ENCODE measurements at regions not wholly inside any gene's neighbourhood (a gene's known extent, or its start where the extent isn't known, plus 50 kb on each side); places are given as distances from the start of the nearest gene placed in this dataset.

GRCh38 chr9:26296910-26297572 is 595.6 kb downstream of the CAAP1 start:
- Histone ChIP-seq H3K4me3 (ENCODE audit: low read length in 2 of 2) (no peak overlapping the region), H3K27me3 (ENCODE audit: control insufficient read depth in 1 of 2, insufficient read depth in 2 of 2, low read length in 1 of 2) (no peaks in the 10 kb centered on the region), H3K36me3 (ENCODE audit: control insufficient read depth in 1 of 2, insufficient read depth in 2 of 2, low read length in 1 of 2) (no peaks in the 10 kb centered on the region), H3K9me3 (ENCODE audit: control insufficient read depth, low read length) (no peaks in the 10 kb centered on the region), H3K27ac (ENCODE audit: low read depth in 1 of 2, low read length in 2 of 2) (no peak overlapping the region), H3K4me1 (ENCODE audit: control insufficient read depth in 1 of 2, insufficient read depth in 2 of 2, low read length in 2 of 2) (no peaks in the 10 kb centered on the region)
- DNase-seq (no peak), ATAC-seq (ENCODE audit: low FRiP score) (no peak)
- WGBS, 2 donors = 88 to 90% methylated on average over 5 of the region's 5 CpGs
- intact Hi-C loops (cut with DNase I) = no loop called here

- no peaks in the 10 kb centered on the region for H3K36me3 ChIP-seq (ENCODE audit: control insufficient read depth in 1 of 2, insufficient read depth in 2 of 2, low read length in 1 of 2)
- no peaks in the 10 kb centered on the region for H3K4me1 ChIP-seq (ENCODE audit: control insufficient read depth in 1 of 2, insufficient read depth in 2 of 2, low read length in 2 of 2)
- H3K9me3 ChIP-seq (ENCODE audit: control insufficient read depth, low read length) = no peaks in the 10 kb centered on the region
- intact Hi-C loops (cut with DNase I) = no loop called here
- DNase-seq (no peak), ATAC-seq (ENCODE audit: low FRiP score) (no peak)
- no peaks in the 10 kb centered on the region for H3K27me3 ChIP-seq (ENCODE audit: control insufficient read depth in 1 of 2, insufficient read depth in 2 of 2, low read length in 1 of 2)
- 29 to 30% methylated on average over 3 of the region's 3 CpGs for WGBS, 2 donors
- H3K4me3 ChIP-seq (ENCODE audit: low read length in 2 of 2) = no peak overlapping the region
- no peak overlapping the region for H3K27ac ChIP-seq (ENCODE audit: low read depth in 1 of 2, low read length in 2 of 2)
Observed at GRCh38 chr9:26292943-26293342, 599.7 kb downstream of the CAAP1 start.

DNA sequence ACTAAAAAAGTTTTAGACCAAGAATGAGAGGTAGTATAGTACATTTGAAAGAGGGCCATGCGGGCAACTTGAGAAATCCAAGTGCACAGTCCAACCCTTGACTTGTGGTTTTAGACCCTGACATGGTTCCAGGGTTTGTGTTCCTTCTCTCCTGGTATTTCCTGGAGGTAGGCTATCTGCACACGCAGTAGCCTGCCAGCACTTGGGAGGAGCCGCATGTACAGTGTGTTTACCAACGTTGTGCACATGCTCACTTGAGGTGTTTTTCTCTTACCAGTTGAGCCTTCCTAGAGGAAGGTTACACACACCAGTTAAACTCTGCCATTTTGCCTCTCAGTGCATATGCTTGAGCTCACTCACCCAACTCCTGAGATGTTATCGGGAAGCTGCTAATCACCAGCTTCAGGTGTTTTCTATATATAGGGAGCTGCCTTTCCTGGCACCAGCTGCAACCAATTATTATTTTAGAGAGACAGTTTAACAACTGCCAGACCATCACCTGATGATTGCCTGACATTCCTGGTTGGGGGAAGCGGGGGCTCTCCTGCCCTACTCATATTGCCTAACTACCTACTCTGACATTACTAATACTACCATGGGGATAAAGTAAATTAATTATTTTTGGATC is 593.4 kb upstream of the TUSC1 start:
- Histone ChIP-seq H3K9me3 (ENCODE audit: control insufficient read depth, low read length) (peaks cover 2% of the 10 kb centered on the region), H3K4me1 (ENCODE audit: control insufficient read depth in 1 of 2, insufficient read depth in 2 of 2, low read length in 2 of 2) (no peaks in the 10 kb centered on the region), H3K27ac (ENCODE audit: low read depth in 1 of 2, low read length in 2 of 2) (no peak overlapping the region), H3K36me3 (ENCODE audit: control insufficient read depth in 1 of 2, insufficient read depth in 2 of 2, low read length in 1 of 2) (no peaks in the 10 kb centered on the region), H3K27me3 (ENCODE audit: control insufficient read depth in 1 of 2, insufficient read depth in 2 of 2, low read length in 1 of 2) (no peaks in the 10 kb centered on the region), H3K4me3 (ENCODE audit: low read length in 2 of 2) (no peak overlapping the region)
- DNase-seq (no peak), ATAC-seq (ENCODE audit: low FRiP score) (no peak)
- 47 to 64% methylated on average over 6 of the region's 6 CpGs for WGBS, 2 donors
- intact Hi-C loops (cut with DNase I) = no loop called here

GRCh38 chr9:26266146-26266793 is 588.0 kb upstream of the TUSC1 start:
- DNase-seq (no peak), ATAC-seq (ENCODE audit: low FRiP score) (no peak)
- H3K4me3 ChIP-seq (ENCODE audit: low read length in 2 of 2) = no peak overlapping the region
- no peaks in the 10 kb centered on the region for H3K27me3 ChIP-seq (ENCODE audit: control insufficient read depth in 1 of 2, insufficient read depth in 2 of 2, low read length in 1 of 2)
- no peaks in the 10 kb centered on the region for H3K36me3 ChIP-seq (ENCODE audit: control insufficient read depth in 1 of 2, insufficient read depth in 2 of 2, low read length in 1 of 2)
- H3K9me3 ChIP-seq (ENCODE audit: control insufficient read depth, low read length) = no peaks in the 10 kb centered on the region
- 69 to 75% methylated on average over 2 of the region's 2 CpGs for WGBS, 2 donors
- intact Hi-C loops (cut with DNase I) = loop anchor here in 1 of 2 donors (10.0 kb wide), 1 partner anchor 49 kb away; no protein-coding TSS in a partner anchor
- no peaks in the 10 kb centered on the region for H3K4me1 ChIP-seq (ENCODE audit: control insufficient read depth in 1 of 2, insufficient read depth in 2 of 2, low read length in 2 of 2)
- no peak overlapping the region for H3K27ac ChIP-seq (ENCODE audit: low read depth in 1 of 2, low read length in 2 of 2)

GRCh38 chr9:26264709-26265601 is 586.7 kb upstream of the TUSC1 start:
- H3K27ac ChIP-seq (ENCODE audit: low read depth in 1 of 2, low read length in 2 of 2) = no peak overlapping the region
- H3K36me3 ChIP-seq (ENCODE audit: control insufficient read depth in 1 of 2, insufficient read depth in 2 of 2, low read length in 1 of 2) = no peaks in the 10 kb centered on the region
- H3K4me1 ChIP-seq (ENCODE audit: control insufficient read depth in 1 of 2, insufficient read depth in 2 of 2, low read length in 2 of 2) = no peaks in the 10 kb centered on the region
- H3K4me3 ChIP-seq (ENCODE audit: low read length in 2 of 2) = no peak overlapping the region
- H3K9me3 ChIP-seq (ENCODE audit: control insufficient read depth, low read length) = no peaks in the 10 kb centered on the region
- intact Hi-C loops (cut with DNase I) = loop anchor here in 1 of 2 donors (10.0 kb wide), 1 partner anchor 50 kb away; no protein-coding TSS in a partner anchor
- no peaks in the 10 kb centered on the region for H3K27me3 ChIP-seq (ENCODE audit: control insufficient read depth in 1 of 2, insufficient read depth in 2 of 2, low read length in 1 of 2)
- ATAC-seq (ENCODE audit: low FRiP score) = no peak
- 53 to 63% methylated on average over 1 of the region's 1 CpG for WGBS, 2 donors
- no peak for DNase-seq

GRCh38 chr9:26263478-26263877 is 585.2 kb upstream of the TUSC1 start:
- H3K4me1 ChIP-seq (ENCODE audit: control insufficient read depth in 1 of 2, insufficient read depth in 2 of 2, low read length in 2 of 2) = no peaks in the 10 kb centered on the region
- H3K27me3 ChIP-seq (ENCODE audit: control insufficient read depth in 1 of 2, insufficient read depth in 2 of 2, low read length in 1 of 2) = no peaks in the 10 kb centered on the region
- DNase-seq (no peak), ATAC-seq (ENCODE audit: low FRiP score) (no peak)
- no peak overlapping the region for H3K4me3 ChIP-seq (ENCODE audit: low read length in 2 of 2)
- no peaks in the 10 kb centered on the region for H3K9me3 ChIP-seq (ENCODE audit: control insufficient read depth, low read length)
- H3K27ac ChIP-seq (ENCODE audit: low read depth in 1 of 2, low read length in 2 of 2) = no peak overlapping the region
- intact Hi-C loops (cut with DNase I) = loop anchor here in 1 of 2 donors (10.0 kb wide), 1 partner anchor 51 kb away; no protein-coding TSS in a partner anchor
- H3K36me3 ChIP-seq (ENCODE audit: control insufficient read depth in 1 of 2, insufficient read depth in 2 of 2, low read length in 1 of 2) = no peaks in the 10 kb centered on the region

DNA sequence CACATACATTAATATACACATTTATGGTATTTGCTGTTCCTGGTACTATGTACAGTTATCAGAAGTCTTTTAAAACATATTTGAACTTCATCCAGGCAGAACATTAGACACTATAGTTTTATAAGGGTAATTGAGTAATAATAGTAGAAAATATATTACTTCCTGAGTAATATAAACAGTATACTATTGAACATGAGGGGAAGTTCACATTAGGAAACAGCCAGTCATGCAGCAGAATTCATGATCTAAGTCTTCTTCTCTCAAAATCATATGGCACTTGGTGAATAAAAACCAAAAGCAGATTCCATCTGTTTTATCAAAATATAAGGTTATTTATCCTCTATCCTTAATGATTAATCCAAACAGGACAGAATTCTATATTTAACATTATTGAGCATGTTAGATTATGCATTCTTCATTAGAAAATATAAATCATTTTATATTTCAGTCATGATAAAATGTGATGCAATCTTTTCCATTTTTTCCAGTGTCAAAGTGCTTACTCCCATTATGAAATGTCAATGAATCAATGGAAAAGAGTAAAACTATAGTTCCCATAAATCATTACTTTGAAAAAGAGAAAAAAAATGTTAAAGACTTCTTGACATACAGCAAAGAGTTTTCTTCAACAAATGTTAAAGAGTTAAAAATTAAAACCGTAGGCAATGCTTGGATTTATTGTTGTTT is 584.3 kb upstream of the TUSC1 start:
- WGBS, 2 donors = 68 to 76% methylated on average over 1 of the region's 1 CpG
- no peaks in the 10 kb centered on the region for H3K27me3 ChIP-seq (ENCODE audit: control insufficient read depth in 1 of 2, insufficient read depth in 2 of 2, low read length in 1 of 2)
- intact Hi-C loops (cut with DNase I) = loop anchor here in 1 of 2 donors (10.0 kb wide), 1 partner anchor 52 kb away; no protein-coding TSS in a partner anchor
- ATAC-seq (ENCODE audit: low FRiP score) (no peak), DNase-seq (no peak)
- no peaks in the 10 kb centered on the region for H3K36me3 ChIP-seq (ENCODE audit: control insufficient read depth in 1 of 2, insufficient read depth in 2 of 2, low read length in 1 of 2)
- no peaks in the 10 kb centered on the region for H3K9me3 ChIP-seq (ENCODE audit: control insufficient read depth, low read length)
- no peaks in the 10 kb centered on the region for H3K4me1 ChIP-seq (ENCODE audit: control insufficient read depth in 1 of 2, insufficient read depth in 2 of 2, low read length in 2 of 2)
- no peak overlapping the region for H3K4me3 ChIP-seq (ENCODE audit: low read length in 2 of 2)
- no peak overlapping the region for H3K27ac ChIP-seq (ENCODE audit: low read depth in 1 of 2, low read length in 2 of 2)

All from aorta (tissue), 5 donors.